GM12891 (cell line): ENCODE measurements at regions not wholly inside any gene's neighbourhood (a gene's known extent, or its start where the extent isn't known, plus 50 kb on each side); places are given as distances from the start of the nearest gene placed in this dataset.

Experiments
- POLR2A ChIP-seq: IDR thresholded peaks from 2 replicates; pipeline ENCODE4 v1.6.1; 2011; ENCODE audit warnings: low read depth, low read length, control low read depth
- POLR2AphosphoS5 ChIP-seq: IDR thresholded peaks from 2 replicates; pipeline ENCODE4 v1.6.1; 2011; ENCODE audit warnings: low read depth, low read length, control low read depth
- TAF1 ChIP-seq: IDR thresholded peaks from 2 replicates; pipeline ENCODE4 v1.6.1; 2011; ENCODE audit warnings: low read depth, low read length, control low read depth

GRCh38 chr11:33942954-33943353, 51.1 kb upstream of the LMO2 start:
- TF ChIP-seq TAF1 = no peak; the same call in 1 of the 2 replicates
- no peak for TF ChIP-seq POLR2A
- TF ChIP-seq POLR2AphosphoS5 = peak; percentile 53; the same call in 1 of the 2 replicates
